OCI-LY1 (cell line): ENCODE measurements at regions not wholly inside any gene's neighbourhood (a gene's known extent, or its start where the extent isn't known, plus 50 kb on each side); places are given as distances from the start of the nearest gene placed in this dataset.

Source experiments
- H2AFZ ChIP-seq: fragments of 200-600 bp; sonication (generic), shearing (Covaris generic); 2 replicates; pipeline ENCODE4 v1.6.0; 2014; ENCODE audit warnings: antibody characterized with exemption, mild to moderate bottlenecking, low read length
- H3F3A ChIP-seq: fragments of 200-600 bp; sonication (generic), shearing (Covaris generic); 2 replicates; pipeline ENCODE4 v1.6.0; 2014; ENCODE audit warnings: mild to moderate bottlenecking, antibody characterized with exemption, low read length, moderate library complexity; ENCODE audit not compliant: insufficient read depth
- H3K27ac ChIP-seq: fragments of 200-600 bp; sonication (generic); 2 replicates; pipeline ENCODE4 v1.5.1; 2014; ENCODE audit warnings: low read length, mixed run types, mild to moderate bottlenecking, low read depth; ENCODE audit not compliant: poor library complexity, severe bottlenecking
- H3K27me3 ChIP-seq: fragments of 200-600 bp; sonication (generic); 2 replicates; pipeline ENCODE4 v1.6.0; 2014; ENCODE audit warnings: antibody characterized with exemption, mild to moderate bottlenecking, low read length, moderate library complexity; ENCODE audit not compliant: insufficient read depth
- H3K36me3 ChIP-seq: fragments of 200-600 bp; sonication (generic); 2 replicates; pipeline ENCODE4 v1.6.1; 2014; ENCODE audit warnings: mild to moderate bottlenecking, antibody characterized with exemption, low read length, moderate library complexity, mixed read lengths; ENCODE audit not compliant: insufficient read depth
- H3K4me1 ChIP-seq: fragments of 200-600 bp; sonication (generic); 2 replicates; pipeline ENCODE4 v1.5.1; 2014; ENCODE audit warnings: mild to moderate bottlenecking, low read length, moderate library complexity; ENCODE audit not compliant: insufficient read depth, severe bottlenecking
- H3K4me2 ChIP-seq: fragments of 200-600 bp; sonication (generic), shearing (Covaris generic); 2 replicates; pipeline ENCODE4 v1.6.1; 2014; ENCODE audit warnings: low read length
- H3K4me3 ChIP-seq: fragments of 200-600 bp; sonication (generic); 2 replicates; pipeline ENCODE4 v1.5.1; 2014; ENCODE audit warnings: low read length, low read depth, mild to moderate bottlenecking, mixed read lengths; ENCODE audit not compliant: poor library complexity, severe bottlenecking
- H3K79me2 ChIP-seq: fragments of 200-600 bp; shearing (Covaris generic); 2 replicates; pipeline ENCODE4 v1.6.1; 2016; ENCODE audit warnings: mixed run types, low read length, mixed read lengths; ENCODE audit not compliant: insufficient read depth
- H3K9ac ChIP-seq: fragments of 200-600 bp; sonication (generic), shearing (Covaris generic); 2 replicates; pipeline ENCODE4 v1.6.1; 2014; ENCODE audit warnings: mild to moderate bottlenecking, low read length, mixed read lengths
- H3K9me2 ChIP-seq: fragments of 200-600 bp; sonication (generic), shearing (Covaris generic); 2 replicates; pipeline ENCODE4 v1.6.1; 2014; ENCODE audit warnings: low read depth, mild to moderate bottlenecking, low read length, mixed read lengths
- H3K9me3 ChIP-seq: fragments of 200-600 bp; shearing (Covaris generic); 2 replicates; pipeline ENCODE4 v1.6.1; 2014; ENCODE audit warnings: low read length, mixed read lengths
- H4K20me1 ChIP-seq: fragments of 200-600 bp; sonication (generic), shearing (Covaris generic); 2 replicates; pipeline ENCODE4 v1.6.0; 2016; ENCODE audit warnings: mild to moderate bottlenecking, low read length; ENCODE audit not compliant: insufficient read depth
- EZH2 ChIP-seq: fragments of 200-600 bp; sonication (generic), shearing (Covaris generic); IDR thresholded peaks from 2 replicates; pipeline ENCODE4 v1.8.0; 2017; ENCODE audit warnings: borderline replicate concordance, mixed run types, mild to moderate bottlenecking, antibody characterized with exemption, low read length, moderate library complexity, mixed read lengths
- TF ChIP-seq, protein P1 (sequence below): fragments of 200-600 bp; sonication (generic), shearing (Covaris generic); IDR thresholded peaks from 2 replicates; pipeline ENCODE4 v1.5.1; 2017; ENCODE audit warnings: mild to moderate bottlenecking, antibody characterized with exemption, low read length, moderate library complexity, mixed read lengths

DNA sequence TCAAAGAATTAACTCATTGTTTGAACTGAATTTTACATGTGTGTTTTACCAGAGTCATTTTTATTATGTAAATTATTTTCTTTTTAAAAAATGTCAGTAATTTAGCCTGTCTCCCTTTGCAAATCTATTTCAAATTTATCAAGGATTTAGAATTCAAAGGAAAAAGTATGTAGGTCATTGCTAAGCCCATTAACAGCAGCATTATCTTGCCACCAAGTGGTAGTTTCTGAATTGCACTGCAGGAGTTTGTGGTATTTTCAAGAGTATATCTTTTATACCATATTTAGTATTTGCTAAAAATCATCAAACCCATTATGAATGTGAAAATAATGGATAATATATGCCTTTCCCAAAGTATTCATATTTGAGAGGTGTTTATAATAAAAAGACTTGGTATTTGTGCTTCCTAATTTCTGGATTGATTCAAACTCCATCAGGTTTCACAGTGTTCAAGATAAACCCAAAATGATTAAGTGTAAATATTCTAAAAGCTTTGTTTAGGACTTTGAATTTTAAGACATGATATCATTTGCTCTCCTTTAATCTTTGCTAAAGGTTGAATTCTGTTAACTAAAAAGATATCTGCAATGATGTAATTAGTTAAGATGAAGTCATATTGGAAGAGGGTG lies 711.4 kb downstream of the FSCB start:
- H3K4me1 ChIP-seq, result no peaks in the 10 kb centered on the region
- TF ChIP-seq, protein P1, sequence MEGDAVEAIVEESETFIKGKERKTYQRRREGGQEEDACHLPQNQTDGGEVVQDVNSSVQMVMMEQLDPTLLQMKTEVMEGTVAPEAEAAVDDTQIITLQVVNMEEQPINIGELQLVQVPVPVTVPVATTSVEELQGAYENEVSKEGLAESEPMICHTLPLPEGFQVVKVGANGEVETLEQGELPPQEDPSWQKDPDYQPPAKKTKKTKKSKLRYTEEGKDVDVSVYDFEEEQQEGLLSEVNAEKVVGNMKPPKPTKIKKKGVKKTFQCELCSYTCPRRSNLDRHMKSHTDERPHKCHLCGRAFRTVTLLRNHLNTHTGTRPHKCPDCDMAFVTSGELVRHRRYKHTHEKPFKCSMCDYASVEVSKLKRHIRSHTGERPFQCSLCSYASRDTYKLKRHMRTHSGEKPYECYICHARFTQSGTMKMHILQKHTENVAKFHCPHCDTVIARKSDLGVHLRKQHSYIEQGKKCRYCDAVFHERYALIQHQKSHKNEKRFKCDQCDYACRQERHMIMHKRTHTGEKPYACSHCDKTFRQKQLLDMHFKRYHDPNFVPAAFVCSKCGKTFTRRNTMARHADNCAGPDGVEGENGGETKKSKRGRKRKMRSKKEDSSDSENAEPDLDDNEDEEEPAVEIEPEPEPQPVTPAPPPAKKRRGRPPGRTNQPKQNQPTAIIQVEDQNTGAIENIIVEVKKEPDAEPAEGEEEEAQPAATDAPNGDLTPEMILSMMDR, result peak; percentile 45
- TF ChIP-seq EZH2, result no peak
- H3K9me3 ChIP-seq, result no peaks in the 10 kb centered on the region
- no peak overlapping the region for H3K9ac ChIP-seq
- no peak overlapping the region for H2AFZ ChIP-seq
- no peaks in the 10 kb centered on the region for H3K79me2 ChIP-seq
- H3K27me3 ChIP-seq, result no peaks in the 10 kb centered on the region
- H3K4me3 ChIP-seq, result no peak overlapping the region
- H3K27ac ChIP-seq, result no peak overlapping the region
- H4K20me1 ChIP-seq, result no peaks in the 10 kb centered on the region
- no peaks in the 10 kb centered on the region for H3F3A ChIP-seq
- no peak overlapping the region for H3K4me2 ChIP-seq
- no peaks in the 10 kb centered on the region for H3K9me2 ChIP-seq
- H3K36me3 ChIP-seq, result no peaks in the 10 kb centered on the region

- Histone ChIP-seq H3K9me2 (no peaks in the 10 kb centered on the region), H3K4me2 (no peak overlapping the region), H3K36me3 (no peaks in the 10 kb centered on the region), H2AFZ (no peak overlapping the region), H4K20me1 (no peaks in the 10 kb centered on the region), H3K79me2 (no peaks in the 10 kb centered on the region), H3K4me1 (no peaks in the 10 kb centered on the region), H3F3A (no peaks in the 10 kb centered on the region), H3K9ac (no peak overlapping the region), H3K27me3 (no peaks in the 10 kb centered on the region), H3K27ac (no peak overlapping the region), H3K4me3 (no peak overlapping the region), H3K9me3 (no peaks in the 10 kb centered on the region)
- TF ChIP-seq, protein P1, result no peak
- no peak for TF ChIP-seq EZH2
Observed at GRCh38 chr14:43793579-43793978, 713.5 kb downstream of the FSCB start.

DNA sequence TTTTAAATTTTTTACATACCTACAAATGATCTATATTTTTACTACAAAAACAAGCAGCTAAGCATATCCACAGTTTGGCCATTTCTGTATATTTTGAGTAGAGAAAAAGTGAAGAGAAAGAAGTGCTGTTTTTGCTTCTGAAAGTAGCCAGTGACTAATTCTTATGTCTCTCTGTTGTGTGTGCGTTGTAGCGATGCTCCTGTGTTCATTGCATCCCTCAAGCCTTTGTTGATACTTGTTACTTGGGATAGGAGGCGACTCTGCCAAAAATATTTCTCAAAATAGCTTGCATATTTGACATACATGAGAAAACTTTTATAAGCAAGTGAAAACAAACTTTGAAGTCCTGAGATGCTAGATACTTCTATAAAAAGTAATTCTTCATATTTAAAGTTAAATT lies 714.1 kb downstream of the FSCB start:
- Histone ChIP-seq H3K4me2 (no peak overlapping the region), H4K20me1 (no peaks in the 10 kb centered on the region), H3F3A (no peaks in the 10 kb centered on the region), H3K9ac (no peak overlapping the region), H3K27ac (no peak overlapping the region), H3K9me3 (no peaks in the 10 kb centered on the region), H3K27me3 (no peaks in the 10 kb centered on the region), H3K36me3 (no peaks in the 10 kb centered on the region), H3K4me1 (no peaks in the 10 kb centered on the region), H3K79me2 (no peaks in the 10 kb centered on the region), H2AFZ (no peak overlapping the region), H3K9me2 (no peaks in the 10 kb centered on the region), H3K4me3 (no peak overlapping the region)
- TF ChIP-seq EZH2, result no peak
- TF ChIP-seq, protein P1, result no peak
